ENCODE measurements at regions not wholly inside any gene's neighbourhood (a gene's known extent, or its start where the extent isn't known, plus 50 kb on each side); places are given as distances from the start of the nearest gene placed in this dataset.

DNA sequence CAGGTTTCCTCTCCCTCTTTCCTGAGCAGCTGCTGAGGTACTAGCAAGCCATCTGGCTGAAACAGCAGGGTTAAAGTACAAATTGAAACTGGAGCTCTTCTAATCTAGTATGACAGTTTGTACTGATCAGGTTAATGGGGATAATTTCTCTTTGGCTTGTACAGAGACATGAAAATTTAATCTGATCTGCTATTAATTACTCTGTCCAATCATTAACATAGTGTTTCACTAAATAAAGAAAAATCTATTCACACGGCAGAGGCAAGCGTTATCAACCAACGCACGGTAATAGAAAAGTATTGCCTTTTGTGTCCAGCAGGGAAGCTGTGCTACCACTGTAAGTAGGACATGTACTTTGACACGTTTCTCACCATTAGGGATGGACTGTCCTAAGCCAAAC is 71.1 kb downstream of the IGSF1 start:
- TF ChIP-seq, protein P1, sequence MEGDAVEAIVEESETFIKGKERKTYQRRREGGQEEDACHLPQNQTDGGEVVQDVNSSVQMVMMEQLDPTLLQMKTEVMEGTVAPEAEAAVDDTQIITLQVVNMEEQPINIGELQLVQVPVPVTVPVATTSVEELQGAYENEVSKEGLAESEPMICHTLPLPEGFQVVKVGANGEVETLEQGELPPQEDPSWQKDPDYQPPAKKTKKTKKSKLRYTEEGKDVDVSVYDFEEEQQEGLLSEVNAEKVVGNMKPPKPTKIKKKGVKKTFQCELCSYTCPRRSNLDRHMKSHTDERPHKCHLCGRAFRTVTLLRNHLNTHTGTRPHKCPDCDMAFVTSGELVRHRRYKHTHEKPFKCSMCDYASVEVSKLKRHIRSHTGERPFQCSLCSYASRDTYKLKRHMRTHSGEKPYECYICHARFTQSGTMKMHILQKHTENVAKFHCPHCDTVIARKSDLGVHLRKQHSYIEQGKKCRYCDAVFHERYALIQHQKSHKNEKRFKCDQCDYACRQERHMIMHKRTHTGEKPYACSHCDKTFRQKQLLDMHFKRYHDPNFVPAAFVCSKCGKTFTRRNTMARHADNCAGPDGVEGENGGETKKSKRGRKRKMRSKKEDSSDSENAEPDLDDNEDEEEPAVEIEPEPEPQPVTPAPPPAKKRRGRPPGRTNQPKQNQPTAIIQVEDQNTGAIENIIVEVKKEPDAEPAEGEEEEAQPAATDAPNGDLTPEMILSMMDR (tag by site-specific recombination; IDR thresholded peaks at IDR 0.05) = no peak
- TF ChIP-seq ZNF138 (tag by site-specific recombination; IDR thresholded peaks at IDR 0.05; ENCODE audit: borderline replicate concordance) (no peak), BCL11A (tag by site-specific recombination; IDR thresholded peaks at IDR 0.05; ENCODE audit: low read depth) (no peak), ZNF624 (tag by site-specific recombination; IDR thresholded peaks at IDR 0.05) (no peak), ZNF843 (tag by site-specific recombination; IDR thresholded peaks at IDR 0.05) (no peak), RBAK (tag by site-specific recombination; IDR thresholded peaks at IDR 0.05) (no peak)

Measured in HEK293 (cell line).